Esophagus squamous epithelium (tissue), 4 donors: ENCODE measurements at regions not wholly inside any gene's neighbourhood (a gene's known extent, or its start where the extent isn't known, plus 50 kb on each side); places are given as distances from the start of the nearest gene placed in this dataset.

Source experiments
- CTCF ChIP-seq, 6 experiments: fragments of 450-650 bp in 4 of 6; fragments of 200-600 bp in 2 of 6; sonication (generic) in 2 of 6; IDR thresholded peaks; one replicate each; pipeline ENCODE4 v1.5.1; 2016 to 2019; ENCODE audit warnings: antibody characterized with exemption in 6 of 6, mild to moderate bottlenecking in 4 of 6, moderate library complexity in 4 of 6
- POLR2A ChIP-seq, 4 donors: fragments of 450-650 bp; IDR thresholded peaks; one replicate each; pipeline ENCODE4 v1.6.1; 2017; ENCODE audit warnings: antibody characterized with exemption in 4 of 4, mild to moderate bottlenecking in 4 of 4, moderate library complexity in 3 of 4

DNA sequence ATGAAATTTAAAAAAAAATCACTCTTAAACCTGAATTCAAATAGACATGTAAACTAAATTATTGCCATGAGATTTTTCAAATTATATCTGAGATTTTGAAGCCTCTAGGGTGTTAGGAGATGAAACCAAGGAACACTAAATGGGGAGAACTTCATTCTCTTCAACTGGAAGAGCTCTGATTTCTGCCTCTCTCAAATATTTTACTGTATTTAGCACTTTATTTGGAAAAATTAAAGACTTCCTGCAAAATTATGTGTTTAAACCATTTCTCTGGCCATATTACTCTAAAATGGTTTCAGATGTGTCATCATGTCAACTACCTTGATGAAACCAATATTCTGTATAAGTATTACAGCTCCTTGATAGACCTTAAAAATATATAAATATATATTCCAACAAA is 1571.6 kb upstream of the PRR20A start:
- TF ChIP-seq CTCF (IDR thresholded peaks at IDR 0.05) = no peak
- no peak for TF ChIP-seq POLR2A (IDR thresholded peaks at IDR 0.05)
